ENCODE measurements at regions not wholly inside any gene's neighbourhood (a gene's known extent, or its start where the extent isn't known, plus 50 kb on each side); places are given as distances from the start of the nearest gene placed in this dataset.

- ATAC-seq (no peak), DNase-seq (peak in 2 of 4 donors; percentile 14 to 16)
- Histone ChIP-seq H3K4me3 (no peak overlapping the region), H3K27ac (no peak overlapping the region), H3K4me1 (no peaks in the 10 kb centered on the region), H3K36me3 (no peaks in the 10 kb centered on the region), H3K9me3 (no peaks in the 10 kb centered on the region), H3K27me3 (no peaks in the 10 kb centered on the region)
- TF ChIP-seq CTCF (IDR thresholded peaks at IDR 0.05): no peak
- intact Hi-C loops (cut with DNase I): no loop called here
Observed at GRCh38 chr2:167355821-167356220, 467.5 kb downstream of the XIRP2 start.

GRCh38 chr2:167353605-167354280 is 465.5 kb downstream of the XIRP2 start:
- no peaks in the 10 kb centered on the region for H3K4me1 ChIP-seq
- DNase-seq (no peak), ATAC-seq (no peak)
- intact Hi-C loops (cut with DNase I): no loop called here
- H3K27ac ChIP-seq: no peak overlapping the region
- no peak for TF ChIP-seq CTCF (IDR thresholded peaks at IDR 0.05)
- no peak overlapping the region for H3K4me3 ChIP-seq
- no peaks in the 10 kb centered on the region for H3K9me3 ChIP-seq
- no peaks in the 10 kb centered on the region for H3K36me3 ChIP-seq
- no peaks in the 10 kb centered on the region for H3K27me3 ChIP-seq

- H3K27me3 ChIP-seq: no peaks in the 10 kb centered on the region
- H3K27ac ChIP-seq: no peak overlapping the region
- intact Hi-C loops (cut with DNase I): no loop called here
- no peaks in the 10 kb centered on the region for H3K9me3 ChIP-seq
- no peak overlapping the region for H3K4me3 ChIP-seq
- no peaks in the 10 kb centered on the region for H3K4me1 ChIP-seq
- TF ChIP-seq CTCF (IDR thresholded peaks at IDR 0.05): no peak
- DNase-seq: no peak
- no peak for ATAC-seq
- no peaks in the 10 kb centered on the region for H3K36me3 ChIP-seq
Observed at GRCh38 chr2:167345559-167345958, 457.3 kb downstream of the XIRP2 start.

GRCh38 chr2:167342769-167343168 is 454.5 kb downstream of the XIRP2 start:
- H3K27ac ChIP-seq: no peak overlapping the region
- no peak for TF ChIP-seq CTCF (IDR thresholded peaks at IDR 0.05)
- no peaks in the 10 kb centered on the region for H3K4me1 ChIP-seq
- intact Hi-C loops (cut with DNase I): no loop called here
- H3K36me3 ChIP-seq: no peaks in the 10 kb centered on the region
- no peak for ATAC-seq
- H3K27me3 ChIP-seq: no peaks in the 10 kb centered on the region
- peak in 1 of 4 donors; percentile 13 for DNase-seq
- no peak overlapping the region for H3K4me3 ChIP-seq
- H3K9me3 ChIP-seq: no peaks in the 10 kb centered on the region

- Histone ChIP-seq H3K4me3 (no peak overlapping the region), H3K27me3 (no peaks in the 10 kb centered on the region), H3K9me3 (no peaks in the 10 kb centered on the region), H3K4me1 (no peaks in the 10 kb centered on the region), H3K27ac (no peak overlapping the region), H3K36me3 (no peaks in the 10 kb centered on the region)
- no peak for TF ChIP-seq CTCF (IDR thresholded peaks at IDR 0.05)
- intact Hi-C loops (cut with DNase I): no loop called here
- no peak for ATAC-seq
- DNase-seq: no peak
Observed at GRCh38 chr2:167340322-167340721, 452.0 kb downstream of the XIRP2 start.
